Fibroblast of skin of left biceps (primary cell): ENCODE measurements at regions not wholly inside any gene's neighbourhood (a gene's known extent, or its start where the extent isn't known, plus 50 kb on each side); places are given as distances from the start of the nearest gene placed in this dataset.
"Not testable (repeated sequence)": the region's sequence is repeated elsewhere in the genome, so short reads cannot be mapped to it uniquely, and the experiment has no call there.

Experiments used
- DNase-seq, 2 experiments: peaks; one replicate each; pipeline ENCODE4 v3.0.0-alpha.2; 2013; ENCODE audit warnings: low read depth in 2 of 2

- no peak for DNase-seq
Measured at GRCh38 chr13:44664308-44664707, 88.2 kb upstream of the TSC22D1 start.

GRCh38 chr13:44662515-44662914, 86.4 kb upstream of the TSC22D1 start:
- DNase-seq: no peak

- DNase-seq: no peak
Measured at GRCh38 chr13:44661936-44662335, 85.8 kb upstream of the TSC22D1 start.

GRCh38 chr13:44660050-44660449, 83.9 kb upstream of the TSC22D1 start:
- no peak for DNase-seq

- no peak for DNase-seq
Measured at GRCh38 chr13:44652962-44653660, 77.0 kb upstream of the TSC22D1 start.

GRCh38 chr13:44652168-44652567, 76.0 kb upstream of the TSC22D1 start:
- no peak for DNase-seq

GRCh38 chr13:44651724-44652123, 75.6 kb upstream of the TSC22D1 start:
- DNase-seq: no peak

GRCh38 chr13:44651209-44651608, 75.1 kb upstream of the TSC22D1 start:
- no peak for DNase-seq

- no peak for DNase-seq
Measured at GRCh38 chr13:44649834-44650233, 73.7 kb upstream of the TSC22D1 start.

- no peak for DNase-seq
Measured at GRCh38 chr13:44649104-44649428, 72.9 kb upstream of the TSC22D1 start.

GRCh38 chr13:44648392-44649103, 72.4 kb upstream of the TSC22D1 start:
- DNase-seq: no peak

- not testable (repeated sequence) for DNase-seq
Measured at GRCh38 chr13:44647560-44647959, 71.4 kb upstream of the TSC22D1 start.

GRCh38 chr13:44646044-44646443, 69.9 kb upstream of the TSC22D1 start:
- no peak for DNase-seq

GRCh38 chr13:44643256-44643655, 67.1 kb upstream of the TSC22D1 start:
- no peak for DNase-seq

GRCh38 chr13:44637581-44637980, 61.5 kb upstream of the TSC22D1 start:
- no peak for DNase-seq

GRCh38 chr13:44629465-44630183, 53.5 kb upstream of the TSC22D1 start:
- peak; percentile 71 to 73 for DNase-seq

- not testable (repeated sequence) for DNase-seq
Measured at GRCh38 chr13:44628826-44629225, 52.7 kb upstream of the TSC22D1 start.

GRCh38 chr13:44627441-44627840, 51.3 kb upstream of the TSC22D1 start:
- no peak for DNase-seq

- no peak for DNase-seq
Measured at GRCh38 chr13:44626176-44626575, 50.0 kb upstream of the TSC22D1 start.
